Breast epithelium (tissue), 4 donors: ENCODE measurements at regions not wholly inside any gene's neighbourhood (a gene's known extent, or its start where the extent isn't known, plus 50 kb on each side); places are given as distances from the start of the nearest gene placed in this dataset.
A peak's percentile ranks its signal among the peaks of the same experiment; 100 is the strongest.

ENCODE experiments used
- DNase-seq, 2 donors: peaks; one replicate each; pipeline ENCODE4 v3.0.0-alpha.2; 2019; ENCODE audit warnings: low spot score in 2 of 2
- H3K27ac ChIP-seq, 2 donors: fragments of 200-600 bp; sonication (generic) in 1 of 2; one replicate each; pipeline ENCODE4 v1.5.1; 2016 to 2019; ENCODE audit warnings: mild to moderate bottlenecking in 1 of 2
- H3K27me3 ChIP-seq, 2 donors: fragments of 200-600 bp; sonication (generic) in 1 of 2; one replicate each; pipeline versions ENCODE4 v1.5.1 to v1.6.0; 2017 to 2019; ENCODE audit warnings: control low read depth in 1 of 2, mild to moderate bottlenecking in 1 of 2
- H3K36me3 ChIP-seq: fragments of 200-600 bp; one replicate; pipeline ENCODE4 v1.5.1; 2019
- H3K4me1 ChIP-seq, 2 donors: fragments of 200-600 bp; sonication (generic); one replicate each; pipeline ENCODE4 v1.5.1; 2016 to 2019; ENCODE audit warnings: control low read depth in 1 of 2
- H3K4me3 ChIP-seq, 3 donors: fragments of 200-600 bp; sonication (generic); 1 replicate in 2 of 3; 2 replicates in 1 of 3; pipeline ENCODE4 v1.5.1; 2016 to 2019; ENCODE audit warnings: mild to moderate bottlenecking in 3 of 3, moderate library complexity in 2 of 3
- H3K9me3 ChIP-seq, 2 donors: fragments of 200-600 bp; sonication (generic) in 1 of 2; one replicate each; pipeline ENCODE4 v1.5.1; 2016 to 2019; ENCODE audit warnings: control low read depth in 1 of 2
- POLR2A ChIP-seq: fragments of 450-650 bp; IDR thresholded peaks from one replicate; pipeline ENCODE4 v1.6.1; 2016; ENCODE audit warnings: antibody characterized with exemption, mild to moderate bottlenecking, moderate library complexity
- POLR2AphosphoS5 ChIP-seq, 3 donors: sonication (generic); formaldehyde crosslinking; IDR thresholded peaks; one replicate each; pipeline ENCODE4 v1.6.1; 2017; ENCODE audit warnings: antibody characterized with exemption in 3 of 3
- intact Hi-C: fragments of 100-400 bp; cut with DNase I; formaldehyde crosslinking; loops from one replicate; pipeline ENCODE4 v1.15.1; 2023; ENCODE audit warnings: low total_unique reads
- TF ChIP-seq, protein P1 (sequence below), 3 donors: fragments of 450-650 bp; IDR thresholded peaks; one replicate each; pipeline ENCODE4 v1.5.1; 2016 to 2017; ENCODE audit warnings: antibody characterized with exemption in 3 of 3, mild to moderate bottlenecking in 3 of 3, moderate library complexity in 3 of 3

DNA sequence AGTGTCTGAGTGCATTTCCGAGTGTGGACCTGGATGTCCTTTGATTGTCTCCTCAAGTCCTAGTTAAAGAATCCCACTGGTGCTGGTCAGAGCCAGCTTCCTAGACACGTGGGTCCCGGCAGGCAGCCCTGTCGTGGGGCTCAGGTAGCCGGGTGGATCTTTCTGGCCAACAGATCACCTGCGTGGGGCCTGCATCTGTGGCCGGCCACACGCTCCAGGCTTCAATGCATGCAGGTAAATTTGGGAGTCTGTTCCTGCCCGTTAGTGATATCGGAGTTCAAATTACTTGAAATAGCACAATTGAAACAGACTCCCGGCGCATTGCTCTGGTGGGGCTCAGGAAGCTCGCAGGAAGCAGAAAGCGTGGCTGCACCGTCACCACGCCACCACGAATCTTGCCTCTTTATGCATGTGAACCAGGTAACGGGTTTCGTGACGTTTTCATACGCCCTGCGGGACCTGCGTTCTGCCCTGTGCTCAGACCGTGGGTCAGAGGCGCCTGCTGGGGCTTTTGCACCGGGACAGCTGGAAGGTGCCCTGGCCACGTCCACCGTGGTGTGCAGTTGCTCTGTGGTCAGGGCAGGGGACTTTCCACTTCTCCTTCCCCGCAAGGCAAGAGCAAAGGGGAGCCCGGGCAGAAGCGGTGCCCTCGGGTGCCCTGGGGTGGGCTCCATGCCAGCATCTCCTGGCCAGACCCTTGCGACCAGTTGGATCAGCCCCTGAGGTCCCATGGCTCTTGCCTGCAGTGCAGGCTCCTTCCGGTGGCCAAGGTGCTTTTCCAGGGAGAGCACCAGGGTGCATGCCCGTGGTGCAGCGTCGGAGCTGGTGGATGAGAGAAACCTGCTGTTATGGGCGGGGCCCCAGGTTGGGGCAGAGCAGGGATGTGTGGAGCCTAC, 803.5 kb downstream of the BRD1 start:
- H3K4me3 ChIP-seq: no peak overlapping the region
- TF ChIP-seq POLR2A: no peak
- TF ChIP-seq, protein P1, sequence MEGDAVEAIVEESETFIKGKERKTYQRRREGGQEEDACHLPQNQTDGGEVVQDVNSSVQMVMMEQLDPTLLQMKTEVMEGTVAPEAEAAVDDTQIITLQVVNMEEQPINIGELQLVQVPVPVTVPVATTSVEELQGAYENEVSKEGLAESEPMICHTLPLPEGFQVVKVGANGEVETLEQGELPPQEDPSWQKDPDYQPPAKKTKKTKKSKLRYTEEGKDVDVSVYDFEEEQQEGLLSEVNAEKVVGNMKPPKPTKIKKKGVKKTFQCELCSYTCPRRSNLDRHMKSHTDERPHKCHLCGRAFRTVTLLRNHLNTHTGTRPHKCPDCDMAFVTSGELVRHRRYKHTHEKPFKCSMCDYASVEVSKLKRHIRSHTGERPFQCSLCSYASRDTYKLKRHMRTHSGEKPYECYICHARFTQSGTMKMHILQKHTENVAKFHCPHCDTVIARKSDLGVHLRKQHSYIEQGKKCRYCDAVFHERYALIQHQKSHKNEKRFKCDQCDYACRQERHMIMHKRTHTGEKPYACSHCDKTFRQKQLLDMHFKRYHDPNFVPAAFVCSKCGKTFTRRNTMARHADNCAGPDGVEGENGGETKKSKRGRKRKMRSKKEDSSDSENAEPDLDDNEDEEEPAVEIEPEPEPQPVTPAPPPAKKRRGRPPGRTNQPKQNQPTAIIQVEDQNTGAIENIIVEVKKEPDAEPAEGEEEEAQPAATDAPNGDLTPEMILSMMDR (IDR thresholded peaks at IDR 0.05): no peak
- TF ChIP-seq POLR2AphosphoS5 (IDR thresholded peaks at IDR 0.05): no peak
- H3K27ac ChIP-seq: no peak overlapping the region
- H3K9me3 ChIP-seq: no peaks in the 10 kb centered on the region
- H3K36me3 ChIP-seq: no peaks in the 10 kb centered on the region
- DNase-seq: peak in 1 of 2 donors; percentile 35
- peaks cover 0 to 66% of the 10 kb centered on the region in 2 donors for H3K27me3 ChIP-seq
- intact Hi-C loops: no loop called here
- H3K4me1 ChIP-seq: no peaks in the 10 kb centered on the region

DNA sequence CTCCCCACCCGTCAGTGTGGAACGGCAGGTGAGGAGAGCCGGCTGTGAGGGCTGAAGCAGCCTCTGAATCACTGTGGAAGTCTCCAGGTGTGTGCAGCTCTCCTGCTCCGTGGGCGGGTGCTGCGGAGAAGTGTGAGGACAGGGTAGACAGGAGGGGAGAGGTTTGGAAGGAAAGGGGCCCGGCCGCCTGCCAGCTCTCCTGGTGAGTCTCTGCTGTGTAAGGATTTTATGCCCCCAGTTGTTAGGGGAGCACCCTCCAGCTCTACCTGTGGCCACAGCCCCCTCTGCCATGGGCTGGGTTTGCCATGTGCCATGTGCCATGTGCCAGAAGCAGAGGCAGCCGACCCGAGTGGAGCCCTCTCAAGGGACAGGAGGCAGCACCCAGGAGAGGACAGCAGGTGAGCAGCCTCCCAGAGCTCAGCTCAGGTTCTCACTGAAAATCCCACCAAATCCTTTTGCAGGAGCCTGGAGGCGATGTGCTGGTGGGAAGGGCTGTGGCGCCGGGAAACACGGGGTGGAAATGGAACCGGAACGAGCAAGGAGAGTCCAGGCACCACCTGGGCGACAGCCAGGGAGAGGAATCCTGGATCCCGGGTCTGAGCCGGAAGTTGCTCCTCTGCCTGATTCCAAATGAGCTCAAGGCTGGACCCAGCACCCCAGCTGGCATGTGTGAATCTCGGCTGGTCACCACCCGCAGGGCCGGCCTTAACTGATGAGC, 804.4 kb downstream of the BRD1 start:
- intact Hi-C loops: no loop called here
- H3K4me1 ChIP-seq: no peaks in the 10 kb centered on the region
- no peaks in the 10 kb centered on the region for H3K36me3 ChIP-seq
- no peak overlapping the region for H3K4me3 ChIP-seq
- no peak overlapping the region for H3K27ac ChIP-seq
- DNase-seq: peak in 1 of 2 donors; percentile 40
- TF ChIP-seq, protein P1 (IDR thresholded peaks at IDR 0.05): no peak
- TF ChIP-seq POLR2A: no peak
- no peak for TF ChIP-seq POLR2AphosphoS5 (IDR thresholded peaks at IDR 0.05)
- no peaks in the 10 kb centered on the region for H3K9me3 ChIP-seq
- peaks cover 0 to 66% of the 10 kb centered on the region in 2 donors for H3K27me3 ChIP-seq

DNA sequence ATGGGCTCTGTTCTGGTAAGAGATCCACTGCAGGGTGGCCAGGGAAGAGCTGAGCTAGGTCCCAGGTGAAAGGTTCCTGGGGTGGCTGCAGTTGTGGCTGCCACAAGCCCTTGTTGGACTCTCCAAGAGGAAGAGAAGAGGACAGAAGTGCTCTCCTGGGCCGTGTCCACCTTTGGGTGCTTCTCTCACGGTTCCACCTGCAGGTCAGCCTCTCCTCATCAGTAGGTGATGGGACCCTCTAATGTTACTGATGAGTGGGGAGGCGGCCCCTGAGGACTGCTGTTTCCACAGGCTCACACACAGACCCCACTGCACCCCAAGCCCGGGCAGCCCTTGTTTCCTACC, 804.9 kb downstream of the BRD1 start:
- Histone ChIP-seq H3K9me3 (no peaks in the 10 kb centered on the region), H3K4me1 (no peaks in the 10 kb centered on the region), H3K27me3 (peaks cover 0 to 63% of the 10 kb centered on the region in 2 donors), H3K36me3 (no peaks in the 10 kb centered on the region), H3K4me3 (no peak overlapping the region), H3K27ac (no peak overlapping the region)
- TF ChIP-seq, protein P1 (IDR thresholded peaks at IDR 0.05): no peak
- no peak for TF ChIP-seq POLR2AphosphoS5 (IDR thresholded peaks at IDR 0.05)
- no peak for TF ChIP-seq POLR2A
- intact Hi-C loops: no loop called here
- DNase-seq: no peak

DNA sequence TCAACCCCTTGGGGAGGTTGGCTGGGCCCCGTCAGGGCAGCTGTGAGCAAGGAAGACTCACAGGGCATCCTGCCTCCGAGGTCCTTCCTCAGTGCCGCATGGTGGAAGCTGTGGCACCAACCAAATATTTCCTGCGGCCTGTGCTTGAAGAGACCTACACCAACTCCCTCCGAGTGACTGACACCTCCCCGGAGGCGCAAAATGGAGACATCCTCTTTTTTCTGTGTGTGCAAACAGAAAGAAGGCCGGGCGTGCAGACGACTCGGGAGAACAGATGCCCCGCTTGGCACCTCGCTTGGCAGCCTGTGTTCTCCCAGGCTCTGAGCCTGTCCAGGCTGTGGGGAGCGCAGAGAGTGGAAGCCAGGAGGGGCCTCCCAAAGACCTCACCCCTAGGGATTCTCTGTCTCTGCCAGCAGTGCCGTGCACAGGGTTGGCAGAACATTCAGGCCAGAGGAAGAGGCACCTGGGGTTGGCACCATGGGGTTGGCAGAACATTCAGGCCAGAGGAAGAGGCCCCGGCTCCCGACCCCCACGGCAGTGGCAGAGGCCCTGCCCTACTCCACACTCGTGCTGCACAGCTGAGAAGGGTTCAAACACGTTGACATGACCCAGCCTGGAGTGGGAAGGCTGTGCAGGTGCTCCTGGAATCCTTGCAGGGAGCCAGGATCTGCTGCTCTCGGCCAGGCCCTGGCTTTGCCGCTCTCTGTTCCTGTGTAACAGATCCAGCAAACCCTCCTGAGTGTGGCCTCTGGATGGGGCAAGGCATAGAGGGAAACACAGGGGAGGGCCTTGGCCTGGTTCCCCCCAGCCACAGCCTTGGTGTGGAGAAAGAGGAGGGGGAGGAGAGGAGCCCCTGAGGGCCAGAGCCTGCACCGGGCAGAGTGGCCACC, 805.5 kb downstream of the BRD1 start:
- Histone ChIP-seq H3K4me1 (no peaks in the 10 kb centered on the region), H3K27ac (no peak overlapping the region), H3K36me3 (no peaks in the 10 kb centered on the region), H3K9me3 (no peaks in the 10 kb centered on the region), H3K4me3 (no peak overlapping the region), H3K27me3 (peaks cover 0 to 57% of the 10 kb centered on the region in 2 donors)
- peak in 1 of 2 donors; percentile 44 for DNase-seq
- no peak for TF ChIP-seq POLR2AphosphoS5 (IDR thresholded peaks at IDR 0.05)
- TF ChIP-seq, protein P1 (IDR thresholded peaks at IDR 0.05): no peak
- no peak for TF ChIP-seq POLR2A
- intact Hi-C loops: no loop called here
